ENCODE measurements at regions not wholly inside any gene's neighbourhood (a gene's known extent, or its start where the extent isn't known, plus 50 kb on each side); places are given as distances from the start of the nearest gene placed in this dataset.

DNA sequence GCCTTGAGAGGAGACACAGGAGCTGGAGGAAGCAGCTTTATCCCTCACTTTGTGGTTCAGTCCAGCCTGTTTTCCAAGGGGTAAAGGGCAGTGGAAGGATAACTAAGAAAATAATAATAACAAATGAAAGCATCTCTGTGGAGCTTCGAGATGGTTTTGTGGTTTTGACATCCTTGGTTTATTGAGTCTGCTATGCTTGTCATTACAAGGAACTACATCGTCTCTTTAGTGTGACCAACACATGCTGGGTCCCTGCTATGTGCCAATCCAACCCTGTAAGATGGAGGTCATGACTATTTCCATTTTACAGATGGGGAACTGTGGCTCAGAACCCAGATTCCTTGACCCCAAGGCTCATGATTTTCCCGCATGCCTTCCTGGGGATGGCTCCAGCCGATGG is 124.8 kb downstream of the MRM1 start:
- no peaks in the 10 kb centered on the region for H3K9me3 ChIP-seq (ENCODE audit: control insufficient read depth in 1 of 2, low read length in 2 of 2)
- no peak overlapping the region for H3K4me3 ChIP-seq (ENCODE audit: low read depth in 1 of 2, low read length in 2 of 2)
- no peak overlapping the region for H3K9ac ChIP-seq (ENCODE audit: low read depth in 1 of 2, low read length in 2 of 2)
- no peak overlapping the region for H3K27ac ChIP-seq (ENCODE audit: low read depth, low read length)
- H3K4me1 ChIP-seq (ENCODE audit: control insufficient read depth in 1 of 2, insufficient read depth in 2 of 2, low read length in 2 of 2): peaks cover 0 to 12% of the 10 kb centered on the region in 2 donors
- peaks cover 16 to 19% of the 10 kb centered on the region in 2 donors for H3K27me3 ChIP-seq (ENCODE audit: control insufficient read depth in 1 of 2, insufficient read depth in 2 of 2, low read length in 2 of 2)
- H3K36me3 ChIP-seq (ENCODE audit: control insufficient read depth in 1 of 2, insufficient read depth in 2 of 2, low read length in 2 of 2): no peaks in the 10 kb centered on the region

DNA sequence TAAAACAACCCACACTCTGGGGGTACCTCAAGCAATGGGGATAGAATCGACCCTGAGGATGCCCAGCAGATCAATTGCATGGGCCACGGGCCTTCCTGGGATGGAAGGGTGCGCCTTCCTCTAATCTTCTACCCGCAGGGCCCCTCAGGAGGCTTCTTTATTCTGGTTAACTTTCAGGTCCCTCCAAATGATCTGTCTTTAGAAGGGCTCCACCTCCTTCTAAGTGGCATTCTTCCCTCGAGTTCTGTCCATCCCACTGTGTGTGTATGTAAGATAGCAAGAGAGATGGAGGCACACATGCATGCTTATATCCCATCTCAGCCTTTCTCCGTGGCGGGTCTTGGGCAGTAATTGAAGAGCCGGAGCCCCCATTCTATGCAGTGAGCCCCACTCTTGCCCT is 125.7 kb downstream of the MRM1 start:
- Histone ChIP-seq H3K36me3 (ENCODE audit: control insufficient read depth in 1 of 2, insufficient read depth in 2 of 2, low read length in 2 of 2) (no peaks in the 10 kb centered on the region), H3K9me3 (ENCODE audit: control insufficient read depth in 1 of 2, low read length in 2 of 2) (no peaks in the 10 kb centered on the region), H3K27me3 (ENCODE audit: control insufficient read depth in 1 of 2, insufficient read depth in 2 of 2, low read length in 2 of 2) (peaks cover 22 to 23% of the 10 kb centered on the region in 2 donors), H3K27ac (ENCODE audit: low read depth, low read length) (no peak overlapping the region), H3K4me1 (ENCODE audit: control insufficient read depth in 1 of 2, insufficient read depth in 2 of 2, low read length in 2 of 2) (peaks cover 0 to 7% of the 10 kb centered on the region in 2 donors), H3K9ac (ENCODE audit: low read depth in 1 of 2, low read length in 2 of 2) (no peak overlapping the region), H3K4me3 (ENCODE audit: low read depth in 1 of 2, low read length in 2 of 2) (no peak overlapping the region)

DNA sequence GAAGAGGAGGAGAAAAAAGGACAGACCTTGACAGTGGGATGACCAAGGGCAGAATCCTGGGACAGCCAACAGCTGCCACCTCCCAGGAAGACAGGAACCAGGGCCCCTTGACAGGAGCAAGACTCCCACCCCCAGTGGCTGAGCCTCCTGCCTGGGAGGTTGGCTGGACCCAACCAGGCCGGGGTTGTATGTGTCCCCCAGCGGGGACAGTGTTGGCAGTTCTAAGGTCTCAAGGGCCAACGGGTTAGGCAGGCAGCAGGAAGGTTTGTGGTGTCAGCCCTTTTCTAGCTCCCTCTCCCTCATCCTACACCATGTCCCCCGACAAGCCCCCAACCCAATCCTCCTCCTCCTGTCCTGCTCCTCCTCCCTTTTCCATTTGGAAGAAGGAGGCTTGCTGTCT is 126.2 kb downstream of the MRM1 start:
- Histone ChIP-seq H3K27me3 (ENCODE audit: control insufficient read depth in 1 of 2, insufficient read depth in 2 of 2, low read length in 2 of 2) (peaks cover 24 to 27% of the 10 kb centered on the region in 2 donors), H3K4me1 (ENCODE audit: control insufficient read depth in 1 of 2, insufficient read depth in 2 of 2, low read length in 2 of 2) (peaks cover 0 to 3% of the 10 kb centered on the region in 2 donors), H3K4me3 (ENCODE audit: low read depth in 1 of 2, low read length in 2 of 2) (no peak overlapping the region), H3K27ac (ENCODE audit: low read depth, low read length) (no peak overlapping the region), H3K9me3 (ENCODE audit: control insufficient read depth in 1 of 2, low read length in 2 of 2) (no peaks in the 10 kb centered on the region), H3K9ac (ENCODE audit: low read depth in 1 of 2, low read length in 2 of 2) (no peak overlapping the region), H3K36me3 (ENCODE audit: control insufficient read depth in 1 of 2, insufficient read depth in 2 of 2, low read length in 2 of 2) (no peaks in the 10 kb centered on the region)

DNA sequence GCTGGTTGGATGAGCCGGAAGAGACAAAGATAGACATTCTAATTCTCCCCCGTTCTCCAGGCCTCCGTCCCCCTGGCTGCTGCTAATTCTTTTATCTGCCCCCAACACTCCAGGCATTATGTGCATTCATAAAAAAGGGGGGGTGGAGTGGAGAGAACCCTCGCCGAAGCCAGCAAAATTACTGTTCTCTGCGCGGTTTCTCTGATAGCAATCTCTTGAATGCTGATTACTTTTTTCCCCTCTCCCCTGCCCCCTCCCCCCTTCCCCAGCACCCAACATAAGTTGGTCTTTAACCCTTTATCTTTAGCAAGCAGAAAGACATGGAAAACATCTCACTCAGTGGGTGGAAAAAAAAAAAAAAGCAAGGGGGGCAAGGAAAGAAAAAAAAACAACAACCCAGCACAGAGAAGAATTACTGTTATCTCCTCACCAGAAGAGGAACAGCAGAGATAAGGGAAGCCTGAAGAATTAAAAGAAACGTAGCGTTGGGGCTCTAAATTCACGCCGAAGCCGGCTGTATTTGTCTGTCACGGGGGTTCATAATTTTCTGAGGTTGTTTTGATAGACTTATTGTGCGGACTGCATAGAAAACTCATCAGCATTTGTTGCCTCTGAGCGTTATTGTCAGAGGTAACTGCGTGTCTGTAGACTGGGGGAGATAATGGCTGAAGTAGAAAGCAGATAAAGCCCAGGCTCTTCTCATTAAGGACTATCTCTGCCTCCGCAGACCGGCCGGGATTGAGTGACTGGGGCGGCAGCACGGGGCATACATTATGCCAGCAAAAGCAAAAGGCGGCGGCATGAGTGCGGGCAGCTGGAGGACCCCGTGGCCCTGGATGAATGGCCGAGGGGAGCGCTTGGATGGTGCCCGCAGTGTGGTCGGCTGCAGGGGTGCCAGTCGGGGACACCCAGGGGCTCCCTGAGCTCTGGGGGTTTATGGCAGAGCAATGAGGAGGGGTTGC is 126.9 kb downstream of the MRM1 start:
- Histone ChIP-seq H3K4me3 (ENCODE audit: low read depth in 1 of 2, low read length in 2 of 2) (no peak overlapping the region), H3K27me3 (ENCODE audit: control insufficient read depth in 1 of 2, insufficient read depth in 2 of 2, low read length in 2 of 2) (peaks cover 24 to 28% of the 10 kb centered on the region in 2 donors), H3K36me3 (ENCODE audit: control insufficient read depth in 1 of 2, insufficient read depth in 2 of 2, low read length in 2 of 2) (no peaks in the 10 kb centered on the region), H3K27ac (ENCODE audit: low read depth, low read length) (no peak overlapping the region), H3K4me1 (ENCODE audit: control insufficient read depth in 1 of 2, insufficient read depth in 2 of 2, low read length in 2 of 2) (no peaks in the 10 kb centered on the region), H3K9ac (ENCODE audit: low read depth in 1 of 2, low read length in 2 of 2) (no peak overlapping the region), H3K9me3 (ENCODE audit: control insufficient read depth in 1 of 2, low read length in 2 of 2) (no peaks in the 10 kb centered on the region)

DNA sequence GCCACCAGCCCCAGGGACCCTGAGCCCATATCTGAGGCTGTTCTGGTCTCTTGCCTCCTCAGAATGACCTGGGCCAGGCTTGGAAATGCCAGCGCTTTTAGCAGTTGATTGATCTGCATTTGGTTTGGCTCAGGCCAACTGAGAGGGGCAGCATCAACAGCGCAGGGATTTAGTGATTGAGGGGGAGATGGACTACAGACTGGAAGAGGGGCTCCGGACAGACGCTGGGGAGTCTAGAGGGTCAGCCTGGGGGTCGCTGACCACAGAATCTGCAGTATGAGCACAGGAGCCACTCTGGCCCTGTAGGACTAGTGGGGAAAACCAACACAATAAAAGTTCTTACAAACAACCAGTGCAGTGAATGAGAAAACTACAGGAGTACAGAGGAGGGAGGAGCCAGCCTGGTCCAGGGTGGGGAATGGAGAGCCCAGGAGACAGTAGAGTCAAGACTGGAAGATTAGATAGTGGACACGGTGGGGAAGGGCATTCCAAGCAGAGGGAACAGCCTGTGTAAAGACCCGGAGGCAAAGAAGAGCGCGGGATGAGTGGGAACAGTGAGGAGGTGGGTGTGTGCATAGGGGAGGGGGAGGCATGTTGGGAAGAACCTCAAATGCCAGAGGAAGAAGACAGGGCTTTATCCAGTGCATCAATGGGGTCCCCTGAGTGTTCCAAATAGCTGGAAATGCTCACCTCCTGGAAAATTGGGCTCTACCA is 128.9 kb downstream of the MRM1 start:
- peaks cover 24 to 28% of the 10 kb centered on the region in 2 donors for H3K27me3 ChIP-seq (ENCODE audit: control insufficient read depth in 1 of 2, insufficient read depth in 2 of 2, low read length in 2 of 2)
- no peaks in the 10 kb centered on the region for H3K9me3 ChIP-seq (ENCODE audit: control insufficient read depth in 1 of 2, low read length in 2 of 2)
- H3K36me3 ChIP-seq (ENCODE audit: control insufficient read depth in 1 of 2, insufficient read depth in 2 of 2, low read length in 2 of 2): no peaks in the 10 kb centered on the region
- no peak overlapping the region for H3K4me3 ChIP-seq (ENCODE audit: low read depth in 1 of 2, low read length in 2 of 2)
- no peak overlapping the region for H3K9ac ChIP-seq (ENCODE audit: low read depth in 1 of 2, low read length in 2 of 2)
- no peak overlapping the region for H3K27ac ChIP-seq (ENCODE audit: low read depth, low read length)
- no peaks in the 10 kb centered on the region for H3K4me1 ChIP-seq (ENCODE audit: control insufficient read depth in 1 of 2, insufficient read depth in 2 of 2, low read length in 2 of 2)

DNA sequence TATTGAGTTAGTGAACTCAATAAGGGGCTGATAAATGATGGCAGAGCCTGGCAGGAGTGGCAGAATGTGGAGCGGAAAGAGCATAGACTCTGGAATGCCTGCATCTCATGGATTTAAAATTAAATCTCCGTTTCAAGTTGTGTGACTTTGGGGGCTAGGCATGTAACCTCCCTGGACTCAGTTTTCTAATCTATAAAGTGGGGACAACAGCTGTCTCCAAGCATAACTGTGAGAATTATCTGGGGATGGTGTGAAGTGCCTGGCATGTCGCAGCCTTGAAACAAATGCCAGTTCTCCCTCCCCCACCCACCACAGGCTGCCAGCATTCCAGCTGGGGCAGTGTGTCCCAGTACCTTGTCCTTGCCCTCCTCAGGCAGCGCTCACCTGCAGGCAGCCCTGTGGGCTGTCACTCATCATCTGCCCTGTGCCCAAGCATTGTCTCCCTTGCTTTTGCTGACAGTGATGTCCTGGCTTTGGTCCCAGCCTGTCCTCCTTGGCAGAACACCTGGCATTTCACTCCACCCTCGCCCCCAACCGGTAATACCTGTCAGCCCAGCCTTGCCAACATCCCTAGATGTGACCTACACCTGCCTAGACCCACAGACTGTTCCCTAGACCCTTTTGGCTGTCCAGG is 129.6 kb downstream of the MRM1 start:
- Histone ChIP-seq H3K4me1 (ENCODE audit: control insufficient read depth in 1 of 2, insufficient read depth in 2 of 2, low read length in 2 of 2) (no peaks in the 10 kb centered on the region), H3K27ac (ENCODE audit: low read depth, low read length) (no peak overlapping the region), H3K36me3 (ENCODE audit: control insufficient read depth in 1 of 2, insufficient read depth in 2 of 2, low read length in 2 of 2) (no peaks in the 10 kb centered on the region), H3K27me3 (ENCODE audit: control insufficient read depth in 1 of 2, insufficient read depth in 2 of 2, low read length in 2 of 2) (peaks cover 24 to 28% of the 10 kb centered on the region in 2 donors), H3K4me3 (ENCODE audit: low read depth in 1 of 2, low read length in 2 of 2) (no peak overlapping the region), H3K9ac (ENCODE audit: low read depth in 1 of 2, low read length in 2 of 2) (no peak overlapping the region), H3K9me3 (ENCODE audit: control insufficient read depth in 1 of 2, low read length in 2 of 2) (no peaks in the 10 kb centered on the region)

- no peak overlapping the region for H3K9ac ChIP-seq (ENCODE audit: low read depth in 1 of 2, low read length in 2 of 2)
- no peaks in the 10 kb centered on the region for H3K4me1 ChIP-seq (ENCODE audit: control insufficient read depth in 1 of 2, insufficient read depth in 2 of 2, low read length in 2 of 2)
- H3K36me3 ChIP-seq (ENCODE audit: control insufficient read depth in 1 of 2, insufficient read depth in 2 of 2, low read length in 2 of 2): no peaks in the 10 kb centered on the region
- H3K9me3 ChIP-seq (ENCODE audit: control insufficient read depth in 1 of 2, low read length in 2 of 2): no peaks in the 10 kb centered on the region
- no peak overlapping the region for H3K4me3 ChIP-seq (ENCODE audit: low read depth in 1 of 2, low read length in 2 of 2)
- H3K27me3 ChIP-seq (ENCODE audit: control insufficient read depth in 1 of 2, insufficient read depth in 2 of 2, low read length in 2 of 2): peaks cover 23 to 24% of the 10 kb centered on the region in 2 donors
- no peak overlapping the region for H3K27ac ChIP-seq (ENCODE audit: low read depth, low read length)
Observed at GRCh38 chr17:36731811-36732210, 130.4 kb downstream of the MRM1 start.

- Histone ChIP-seq H3K9me3 (ENCODE audit: control insufficient read depth in 1 of 2, low read length in 2 of 2) (no peaks in the 10 kb centered on the region), H3K4me1 (ENCODE audit: control insufficient read depth in 1 of 2, insufficient read depth in 2 of 2, low read length in 2 of 2) (no peaks in the 10 kb centered on the region), H3K36me3 (ENCODE audit: control insufficient read depth in 1 of 2, insufficient read depth in 2 of 2, low read length in 2 of 2) (no peaks in the 10 kb centered on the region), H3K27ac (ENCODE audit: low read depth, low read length) (no peak overlapping the region), H3K4me3 (ENCODE audit: low read depth in 1 of 2, low read length in 2 of 2) (no peak overlapping the region), H3K9ac (ENCODE audit: low read depth in 1 of 2, low read length in 2 of 2) (no peak overlapping the region), H3K27me3 (ENCODE audit: control insufficient read depth in 1 of 2, insufficient read depth in 2 of 2, low read length in 2 of 2) (peaks cover 23 to 24% of the 10 kb centered on the region in 2 donors)
Observed at GRCh38 chr17:36732351-36732750, 131.0 kb downstream of the MRM1 start.

DNA sequence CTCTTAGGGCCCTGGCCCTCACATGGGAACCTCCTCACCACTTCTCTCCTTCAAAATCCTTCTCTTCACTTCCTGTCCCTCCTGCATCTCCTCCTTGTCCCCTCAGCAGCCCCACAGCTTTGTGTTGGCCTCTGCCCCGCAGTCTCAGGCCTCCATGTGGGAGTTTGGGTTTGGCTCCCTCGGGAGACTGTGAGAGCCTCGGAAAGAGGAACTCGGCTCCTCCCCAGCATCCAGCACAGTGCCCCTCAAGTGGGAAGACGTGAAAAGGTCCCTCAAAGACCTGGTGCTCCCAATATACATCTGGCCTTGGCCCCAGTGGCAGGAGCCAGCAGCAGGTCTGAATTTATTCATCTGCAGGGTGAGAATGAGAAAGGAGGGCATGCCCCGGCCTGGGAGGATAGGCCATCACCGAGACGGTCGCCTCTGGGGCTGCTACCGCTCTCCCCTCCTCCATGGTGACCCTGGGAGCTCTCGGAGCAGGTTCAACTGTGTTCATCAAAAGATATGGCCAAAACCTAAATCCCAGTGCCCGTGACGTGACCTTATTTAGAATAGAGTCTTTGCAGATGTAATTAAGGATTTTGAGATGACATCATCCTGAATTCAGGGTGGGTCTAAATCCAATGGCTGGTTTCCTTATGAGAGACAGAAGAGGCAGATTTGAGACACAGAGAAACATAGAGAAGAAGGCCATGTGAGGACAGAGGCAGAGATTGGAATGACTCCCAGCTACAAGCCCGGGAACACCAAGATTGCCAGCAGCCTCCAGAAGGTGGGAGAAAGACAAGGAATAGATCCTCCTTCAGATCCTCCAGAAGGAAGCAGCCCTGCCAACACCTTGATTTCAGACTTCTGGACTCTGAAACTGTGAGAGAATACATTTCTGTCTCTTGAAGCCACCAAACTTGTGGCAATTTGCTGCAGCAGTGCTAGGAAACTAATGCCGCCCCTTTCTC is 135.1 kb downstream of the MRM1 start:
- no peak overlapping the region for H3K4me3 ChIP-seq (ENCODE audit: low read depth in 1 of 2, low read length in 2 of 2)
- peaks cover 6 to 7% of the 10 kb centered on the region in 2 donors for H3K27me3 ChIP-seq (ENCODE audit: control insufficient read depth in 1 of 2, insufficient read depth in 2 of 2, low read length in 2 of 2)

More for the DNA sequence above, 135.1 kb downstream of the MRM1 start:
- H3K9me3 ChIP-seq (ENCODE audit: control insufficient read depth in 1 of 2, low read length in 2 of 2): no peaks in the 10 kb centered on the region
- no peaks in the 10 kb centered on the region for H3K36me3 ChIP-seq (ENCODE audit: control insufficient read depth in 1 of 2, insufficient read depth in 2 of 2, low read length in 2 of 2)
- H3K4me1 ChIP-seq (ENCODE audit: control insufficient read depth in 1 of 2, insufficient read depth in 2 of 2, low read length in 2 of 2): no peaks in the 10 kb centered on the region
- H3K9ac ChIP-seq (ENCODE audit: low read depth in 1 of 2, low read length in 2 of 2): no peak overlapping the region
- H3K27ac ChIP-seq (ENCODE audit: low read depth, low read length): no peak overlapping the region

Data from duodenal mucosa (tissue), 2 donors.